GM18951 (cell line): ENCODE measurements at regions not wholly inside any gene's neighbourhood (a gene's known extent, or its start where the extent isn't known, plus 50 kb on each side); places are given as distances from the start of the nearest gene placed in this dataset.
"Not testable (repeated sequence)": the region's sequence is repeated elsewhere in the genome, so short reads cannot be mapped to it uniquely, and the experiment has no call there.

Source experiments
- POLR2A ChIP-seq: IDR thresholded peaks from 4 replicates; pipeline ENCODE4 v1.6.1; 2011; ENCODE audit warnings: mild to moderate bottlenecking; ENCODE audit not compliant: insufficient read length, insufficient read depth; ENCODE audit errors: extremely low read depth
- in situ Hi-C: fragments of 300-500 bp; cut with MboI; formaldehyde crosslinking; loops from one replicate; pipeline ENCODE4 v1.12.0; 2022; ENCODE audit warnings: low sequenced_read_pairs, mixed read lengths, inconsistent platforms; ENCODE audit not compliant: unreplicated experiment

DNA sequence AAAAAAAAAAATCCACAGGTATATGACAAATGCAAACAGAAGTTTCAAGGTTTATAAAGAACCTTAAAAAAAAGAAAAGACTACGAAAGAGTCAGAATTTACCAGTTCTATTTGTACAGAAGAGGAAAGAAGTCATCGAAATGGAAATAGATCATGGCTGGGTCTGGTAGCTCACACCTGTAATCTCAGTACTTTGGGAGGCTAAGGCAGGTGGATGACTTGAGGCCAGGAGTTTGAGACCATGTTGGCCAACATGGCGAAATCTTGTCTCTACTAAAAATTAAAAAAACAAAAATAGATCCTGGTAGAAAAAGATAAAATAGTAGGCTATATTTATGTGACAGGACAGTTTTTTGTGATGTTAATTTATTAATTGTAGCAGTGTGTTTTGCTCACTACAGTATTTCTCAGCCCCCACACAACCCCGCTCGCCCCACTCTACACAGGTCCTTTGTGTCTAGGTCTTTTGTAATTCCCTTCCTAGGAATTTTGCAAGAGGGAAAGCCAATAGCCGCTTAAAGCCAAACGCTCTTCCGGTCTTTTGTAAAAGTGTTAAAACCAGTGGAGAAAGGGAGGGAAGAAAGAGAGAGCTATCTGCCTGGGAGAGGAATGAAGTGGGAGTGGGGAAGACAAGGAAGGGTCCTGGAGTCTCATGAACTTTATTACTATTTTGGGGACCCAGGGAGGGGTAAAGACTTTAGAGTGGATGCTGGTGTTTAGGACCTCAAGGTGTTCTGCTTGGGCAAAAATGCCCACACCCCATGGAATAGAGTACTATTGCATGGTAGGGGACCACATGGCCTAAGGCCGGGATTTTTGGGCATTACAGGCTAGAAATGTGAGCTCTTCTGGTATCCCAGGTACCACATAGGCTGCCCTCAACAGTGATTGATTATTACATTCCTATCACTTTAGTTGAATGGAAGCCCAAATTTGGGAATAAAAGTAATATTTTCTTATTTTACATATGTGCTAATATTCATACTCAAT, 59.4 kb upstream of the XPO1 start:
- in situ Hi-C loops = no loop called here
- TF ChIP-seq POLR2A = no peak

DNA sequence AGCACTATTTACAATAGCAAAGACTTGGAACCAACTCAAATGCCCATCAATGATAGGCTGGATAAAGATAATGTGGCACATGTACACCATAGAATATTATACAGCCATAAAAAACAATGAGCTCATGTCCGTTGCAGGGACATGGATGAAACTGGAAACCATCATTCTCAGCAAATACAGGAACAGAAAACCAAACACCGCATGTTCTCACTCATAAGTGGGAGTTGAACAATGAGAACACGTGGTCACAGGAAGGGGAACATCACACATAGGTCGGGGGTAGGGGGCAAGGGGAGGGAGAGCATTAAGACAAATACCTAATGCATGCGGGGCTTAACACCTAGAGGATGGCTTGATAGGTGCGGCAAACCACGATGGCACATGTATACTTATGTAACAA, 56.0 kb upstream of the XPO1 start:
- in situ Hi-C loops = not testable (repeated sequence)

DNA sequence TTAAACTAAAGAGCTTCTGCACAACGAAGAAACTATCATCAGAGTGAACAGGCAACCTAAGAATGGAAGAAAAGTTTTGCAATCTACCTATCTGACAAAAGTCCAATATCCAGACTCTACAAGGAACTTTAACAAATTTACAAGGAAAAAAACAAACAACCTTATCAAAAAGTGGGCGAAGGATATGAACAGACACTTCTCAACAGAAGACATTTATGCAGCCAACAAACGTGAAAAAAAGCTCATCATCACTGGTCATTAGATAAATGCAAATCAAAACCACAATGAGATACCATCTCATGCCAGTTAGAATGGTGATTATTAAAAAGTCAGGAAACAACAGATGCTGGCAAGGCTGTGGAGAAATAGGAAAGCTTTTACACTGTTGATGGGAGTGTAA, 55.5 kb upstream of the XPO1 start:
- in situ Hi-C loops = not testable (repeated sequence)

DNA sequence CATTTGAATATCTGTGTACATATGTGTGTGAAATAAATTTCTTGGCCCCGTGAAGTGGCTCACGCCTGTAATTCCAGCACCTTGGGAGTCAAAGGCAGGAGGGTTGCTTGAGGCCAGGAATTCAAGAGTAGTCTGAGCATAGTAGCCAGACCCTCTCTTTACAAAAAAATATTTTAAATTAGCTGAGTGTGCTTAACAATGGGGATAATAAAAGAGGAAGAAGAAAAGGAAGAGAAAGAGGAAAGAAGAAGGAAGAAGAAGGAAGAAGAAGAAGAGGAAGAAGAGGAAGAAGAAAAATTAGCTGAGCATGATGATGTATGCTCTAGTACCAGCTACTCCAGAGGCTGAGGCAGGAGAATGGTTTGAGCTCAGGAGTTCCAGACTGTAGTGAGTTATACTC, 52.1 kb upstream of the XPO1 start:
- no peak for TF ChIP-seq POLR2A

DNA sequence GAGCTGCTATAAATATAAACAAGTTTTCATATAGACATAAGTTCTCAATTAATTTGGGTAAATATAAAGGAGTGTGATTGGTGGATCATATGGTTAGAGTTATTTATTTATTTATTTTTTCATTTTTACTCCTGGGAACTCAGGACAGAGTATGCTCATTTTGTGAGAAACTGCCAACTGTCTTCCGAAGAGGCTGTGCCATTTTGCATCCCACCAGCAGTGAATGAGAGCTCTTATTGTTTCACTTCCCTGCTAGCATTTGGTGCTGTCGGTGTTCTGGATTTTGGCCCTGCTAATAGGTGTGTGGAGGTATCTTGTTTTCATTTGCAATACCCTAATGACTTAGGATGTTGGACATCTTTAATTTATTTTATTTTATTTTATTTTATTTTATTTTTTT, 50.4 kb upstream of the XPO1 start:
- in situ Hi-C loops = no loop called here
- no peak for TF ChIP-seq POLR2A

More for the DNA sequence above, 52.1 kb upstream of the XPO1 start:
- in situ Hi-C loops = no loop called here
